ENCODE measurements at regions not wholly inside any gene's neighbourhood (a gene's known extent, or its start where the extent isn't known, plus 50 kb on each side); places are given as distances from the start of the nearest gene placed in this dataset.

- no peak for DNase-seq
Measured at GRCh38 chr11:128058580-128059208, 528.7 kb downstream of the ETS1 start.

- no peak for DNase-seq
Measured at GRCh38 chr11:128057786-128058395, 529.5 kb downstream of the ETS1 start.

GRCh38 chr11:128055576-128056217 is 531.7 kb downstream of the ETS1 start:
- DNase-seq, result no peak

DNA sequence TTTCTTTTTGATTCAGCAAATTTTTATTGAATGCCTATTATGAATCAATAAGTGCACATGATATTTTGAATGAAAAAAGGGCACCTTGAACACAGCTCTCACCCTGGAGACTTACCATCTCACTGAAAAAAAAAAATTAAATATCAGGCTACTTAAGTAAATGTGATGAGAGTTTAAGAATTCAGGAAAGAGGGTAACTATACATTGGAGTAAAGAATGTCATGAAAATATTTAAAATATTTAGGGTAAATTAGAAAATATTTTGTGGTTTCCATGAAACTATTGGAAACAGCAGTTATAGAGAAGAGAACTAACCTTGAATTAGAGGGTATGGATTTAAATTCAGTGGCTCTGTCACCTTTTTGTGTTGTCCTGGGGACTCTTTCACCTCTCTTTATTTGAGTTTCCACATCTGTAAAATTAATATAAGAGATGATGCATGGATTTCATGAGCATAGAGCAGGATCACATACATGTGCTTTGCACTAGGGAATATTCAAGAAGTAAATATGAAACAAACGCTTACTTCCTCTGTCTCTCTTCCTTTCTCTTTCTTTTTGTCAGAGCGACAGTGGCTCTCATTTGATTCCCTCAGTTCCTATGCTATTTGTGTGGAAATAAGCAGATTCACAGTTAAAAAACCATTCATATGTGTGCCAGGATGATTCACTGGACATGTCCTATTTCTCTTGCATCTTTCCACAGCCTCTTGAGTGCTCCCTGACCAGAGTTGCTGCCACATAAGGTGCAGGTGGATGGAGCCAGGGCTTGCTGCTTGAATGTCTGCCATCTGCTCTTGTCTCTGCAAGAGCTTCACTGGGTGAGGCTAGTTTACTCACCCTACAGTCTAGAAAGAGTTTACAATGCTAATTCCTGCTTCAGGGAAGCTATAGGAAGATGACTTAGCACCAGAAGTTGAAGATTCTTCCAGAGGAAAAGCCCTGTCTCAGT is 533.1 kb downstream of the ETS1 start:
- DNase-seq, result no peak

DNA sequence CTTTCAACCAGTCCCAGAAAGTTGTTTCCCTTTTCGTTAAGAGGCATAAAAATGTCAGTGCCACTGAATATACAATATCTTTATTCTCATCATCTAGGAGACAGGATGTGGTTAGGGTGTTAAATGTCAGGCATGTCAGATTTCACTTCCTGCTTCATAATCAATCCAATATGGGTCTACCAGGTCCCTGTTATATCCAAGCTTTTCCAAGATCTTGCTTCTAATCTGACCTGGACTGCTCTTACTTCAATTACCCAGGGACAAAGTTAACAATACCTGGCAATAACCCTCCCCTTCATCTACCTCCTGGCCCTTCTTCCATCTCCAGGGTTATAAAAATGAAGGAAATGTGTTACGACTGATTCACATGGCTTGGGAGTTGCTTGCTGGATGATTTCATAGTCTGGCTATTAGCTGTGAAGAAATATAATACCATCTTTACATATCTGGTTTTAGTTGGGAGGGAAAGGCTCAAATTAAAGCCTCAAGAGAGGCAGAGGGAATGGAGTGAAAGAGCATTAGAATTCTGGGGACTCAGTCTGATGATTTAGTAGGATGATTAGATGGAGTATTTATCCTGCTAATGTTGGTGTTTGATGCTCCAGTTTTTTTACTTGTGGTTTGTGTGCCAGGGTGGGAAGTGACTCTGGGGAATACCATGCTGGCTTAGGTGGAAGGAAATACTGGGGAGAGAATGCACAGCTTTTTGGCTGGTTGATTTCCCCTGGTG is 534.3 kb downstream of the ETS1 start:
- no peak for DNase-seq

DNA sequence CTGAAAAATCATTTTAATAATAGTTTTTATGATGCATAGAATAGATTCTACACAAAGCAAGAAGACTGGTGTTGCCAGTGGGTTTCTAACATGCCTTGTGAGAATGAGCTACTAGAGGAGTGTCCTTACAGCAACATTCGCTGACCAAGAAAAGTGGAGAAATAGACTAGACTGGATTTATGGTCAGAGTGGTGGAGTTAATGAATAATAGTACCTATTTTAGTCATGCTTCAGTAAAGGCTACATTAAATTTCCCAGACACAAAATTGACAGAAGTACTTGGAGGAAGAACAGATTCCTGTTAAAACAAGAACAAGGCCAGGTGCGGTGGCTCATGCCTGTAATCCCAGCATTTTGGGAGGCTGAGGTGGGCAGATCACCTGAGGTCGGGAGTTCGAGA is 539.2 kb downstream of the ETS1 start:
- DNase-seq, result no peak

DNA sequence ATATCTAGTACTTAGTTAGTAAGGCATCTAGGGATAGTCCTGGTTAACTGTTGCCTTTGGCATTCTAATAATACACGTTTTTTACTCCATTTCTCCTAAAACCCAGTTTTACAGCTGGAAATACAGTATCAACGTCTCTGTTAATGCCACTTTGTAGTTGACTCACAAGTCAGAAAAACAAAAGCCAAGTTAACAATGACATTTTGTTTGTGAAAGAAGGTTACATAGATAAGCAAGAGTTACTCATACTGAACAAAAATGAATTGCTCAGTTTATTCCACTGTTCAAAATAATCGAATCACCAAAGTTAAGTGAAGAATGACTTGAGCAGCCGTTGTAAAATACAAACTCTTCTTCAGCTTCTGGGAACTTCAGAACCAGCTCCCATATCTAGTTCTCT is 540.3 kb downstream of the ETS1 start:
- no peak for DNase-seq

DNA sequence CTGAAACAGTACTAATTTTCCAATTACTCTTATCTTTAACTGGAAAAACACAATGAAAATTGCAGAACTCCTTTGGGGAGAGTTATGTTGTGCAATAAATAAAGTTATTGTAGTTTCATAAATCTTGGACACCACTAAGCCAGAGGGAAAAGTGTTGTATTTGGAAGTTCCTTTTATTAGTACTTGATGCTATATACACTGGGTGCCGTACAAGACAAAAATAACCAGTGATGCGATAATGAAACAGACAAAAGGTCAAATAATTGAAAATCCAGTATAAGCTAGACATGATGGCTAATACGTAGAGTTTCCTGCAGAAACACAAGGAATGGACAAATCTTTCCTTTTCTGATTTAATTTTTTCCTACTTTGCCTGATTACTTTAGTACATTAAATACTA is 541.1 kb downstream of the ETS1 start:
- no peak for DNase-seq

GRCh38 chr11:128045094-128045725 is 542.1 kb downstream of the ETS1 start:
- DNase-seq, result no peak

GRCh38 chr11:128042290-128042751 is 545.0 kb downstream of the ETS1 start:
- no peak for DNase-seq

GRCh38 chr11:128040603-128041002 is 546.8 kb downstream of the ETS1 start:
- no peak for DNase-seq

- DNase-seq, result no peak
Measured at GRCh38 chr11:128039140-128040021, 548.0 kb downstream of the ETS1 start.

DNA sequence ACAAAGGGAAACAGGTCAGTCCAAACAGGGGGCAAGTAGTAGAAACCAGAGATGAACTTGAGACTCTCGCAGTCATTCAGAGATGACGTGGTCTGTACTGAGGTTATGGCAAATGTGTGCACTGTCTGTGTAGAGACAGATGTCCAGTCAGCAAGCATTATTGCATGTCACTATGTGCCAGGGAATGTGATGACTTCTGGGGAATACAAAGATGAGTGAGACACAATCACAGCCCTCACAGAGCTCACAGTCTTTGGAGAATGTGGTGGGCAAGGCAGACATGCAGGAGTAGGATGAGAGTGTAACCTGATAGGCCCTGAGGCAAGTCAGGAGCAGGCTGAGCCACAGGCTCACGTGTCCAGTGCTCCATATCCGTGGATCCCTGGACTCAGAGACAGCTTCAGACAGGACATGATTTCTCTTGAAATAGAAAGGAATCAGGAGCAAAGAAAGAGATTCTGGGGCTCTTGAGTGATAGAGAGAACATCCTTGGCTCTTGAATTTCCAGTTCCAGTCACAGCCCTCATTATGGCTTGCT is 550.7 kb downstream of the ETS1 start:
- no peak for DNase-seq

GRCh38 chr11:128036006-128036405 is 551.4 kb downstream of the ETS1 start:
- no peak for DNase-seq

DNA sequence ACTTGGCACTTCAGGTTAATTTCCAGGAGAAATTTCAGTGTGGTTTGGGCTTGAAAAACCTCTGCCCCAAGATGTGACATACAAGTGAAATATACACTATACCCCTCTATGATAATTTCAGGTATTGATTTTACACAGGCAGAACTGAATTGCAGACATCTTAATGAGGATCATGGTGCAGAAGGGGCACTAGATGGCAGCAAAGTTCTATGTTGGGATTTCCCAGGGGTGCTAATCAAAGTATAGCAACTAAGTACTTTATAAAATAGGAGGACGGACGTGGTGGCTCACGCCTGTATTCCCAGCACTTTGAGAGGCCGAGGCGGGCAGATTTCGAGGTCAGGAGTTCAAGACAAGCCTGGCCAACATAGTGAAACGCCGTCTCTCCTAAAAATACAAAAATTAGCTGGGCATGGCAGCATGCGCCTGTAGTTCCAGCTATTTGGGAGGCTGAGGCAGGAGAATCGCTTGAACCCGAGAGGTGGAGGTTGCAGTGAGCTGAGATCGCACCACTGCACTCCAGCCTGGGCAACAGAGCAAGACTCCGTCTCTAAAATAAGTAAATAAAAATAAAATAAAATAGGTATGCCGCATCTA is 555.7 kb downstream of the ETS1 start:
- DNase-seq, result peak; percentile 43 to 67

DNA sequence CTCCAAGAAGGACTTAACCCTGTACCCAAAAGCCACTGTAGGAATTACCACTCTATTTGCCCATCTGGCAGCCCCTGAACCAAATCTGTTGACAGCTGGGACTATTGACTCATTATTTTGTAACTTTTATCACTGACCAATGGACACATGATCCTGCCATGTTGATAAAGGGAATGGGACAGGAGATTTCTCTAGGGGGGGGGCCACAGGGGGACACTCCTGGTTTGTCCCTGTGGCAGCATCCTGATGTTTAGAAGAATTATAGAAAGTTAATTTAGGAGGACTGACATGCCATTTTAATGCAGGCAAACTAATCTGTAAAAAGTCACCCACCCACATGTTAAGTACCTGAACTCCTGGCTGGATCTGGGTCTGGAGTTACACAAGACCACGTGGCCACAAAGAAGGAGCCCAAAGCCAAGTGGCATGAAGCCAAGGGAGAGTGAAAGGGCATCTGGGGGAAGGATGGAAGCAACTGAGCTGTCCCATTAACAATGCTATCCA is 558.1 kb downstream of the ETS1 start:
- DNase-seq, result no peak

DNA sequence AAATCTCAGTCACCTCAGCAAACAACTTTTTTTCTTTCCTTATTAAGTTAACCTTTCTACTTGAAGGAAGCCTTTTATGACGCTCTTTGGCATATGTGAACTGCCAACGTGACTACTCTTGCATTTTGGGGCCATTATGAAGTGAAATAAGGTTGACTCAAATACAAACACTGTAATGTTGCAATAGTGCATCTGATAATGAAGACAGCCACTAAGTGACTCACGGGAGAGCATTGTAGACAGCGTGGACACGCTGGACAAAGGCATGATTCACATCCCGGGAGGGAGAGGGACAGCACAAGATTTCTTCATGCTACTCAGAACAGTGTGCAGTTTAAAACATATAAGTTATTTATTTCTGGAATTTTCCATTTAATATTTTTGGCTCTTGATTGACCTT is 560.8 kb downstream of the ETS1 start:
- no peak for DNase-seq

GRCh38 chr11:128022761-128023160 is 564.6 kb downstream of the ETS1 start:
- DNase-seq, result no peak

- no peak for DNase-seq
Measured at GRCh38 chr11:128022007-128022368, 565.4 kb downstream of the ETS1 start.

DNA sequence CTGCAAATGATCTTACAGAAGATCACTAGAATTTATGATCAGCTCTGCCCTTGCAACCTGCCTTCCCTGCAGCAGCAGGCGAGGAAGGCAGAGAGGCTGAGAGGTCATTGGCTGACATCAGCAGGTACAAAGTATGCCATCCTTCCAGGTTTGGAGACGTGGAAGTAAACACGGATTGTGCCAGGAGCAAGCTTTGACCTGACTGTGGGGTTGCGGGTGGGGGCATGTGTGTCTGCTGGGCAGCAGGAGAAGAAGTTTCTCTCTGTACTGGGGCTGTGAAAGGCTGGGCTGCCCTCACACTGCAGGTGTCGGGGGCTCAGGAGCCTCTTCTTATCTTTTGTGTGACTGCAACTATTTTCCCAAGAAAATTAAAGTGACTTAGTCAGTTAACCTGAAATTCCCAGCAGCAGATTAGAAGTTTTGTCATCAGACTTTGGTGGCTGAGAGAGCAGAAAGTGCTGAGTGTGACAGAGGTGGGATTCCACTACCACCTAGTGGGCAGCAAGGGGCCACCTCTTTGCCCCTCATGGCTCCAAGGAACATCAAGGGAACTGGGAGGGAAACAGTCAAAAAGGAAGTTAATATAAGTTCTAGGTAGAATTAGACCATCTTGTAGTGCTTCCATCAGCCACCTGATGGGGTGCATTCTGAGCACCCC is 565.9 kb downstream of the ETS1 start:
- no peak for DNase-seq

All from SHP77 (cell line).